HG02798 (cell line): ENCODE measurements at regions not wholly inside any gene's neighbourhood (a gene's known extent, or its start where the extent isn't known, plus 50 kb on each side); places are given as distances from the start of the nearest gene placed in this dataset.

Experiments
- ATAC-seq: cut with Tn5 transposase; IDR thresholded peaks from one replicate; pipeline ENCODE4 v1.9.1; 2021; ENCODE audit warnings: mild to moderate bottlenecking; ENCODE audit not compliant: unreplicated experiment, poor library complexity

DNA sequence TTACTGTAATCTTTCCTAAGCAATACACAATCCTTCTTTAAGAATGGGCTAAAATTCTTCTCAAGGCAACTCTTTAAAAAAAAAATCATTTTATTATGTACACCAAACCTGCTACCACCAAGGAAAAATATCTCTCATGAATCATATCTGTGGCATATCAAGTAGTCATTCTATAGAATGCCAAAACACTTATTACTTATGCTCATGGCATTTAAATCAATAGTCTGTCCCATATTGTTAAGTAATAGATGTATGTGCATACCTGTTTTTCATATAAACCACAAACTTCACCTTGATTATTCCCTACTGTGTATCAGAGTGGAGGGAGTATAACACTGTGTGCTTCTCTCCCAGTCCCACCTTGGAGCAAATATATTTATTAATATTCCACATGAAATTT, 95.8 kb upstream of the SETBP1 start:
- ATAC-seq, result no peak

DNA sequence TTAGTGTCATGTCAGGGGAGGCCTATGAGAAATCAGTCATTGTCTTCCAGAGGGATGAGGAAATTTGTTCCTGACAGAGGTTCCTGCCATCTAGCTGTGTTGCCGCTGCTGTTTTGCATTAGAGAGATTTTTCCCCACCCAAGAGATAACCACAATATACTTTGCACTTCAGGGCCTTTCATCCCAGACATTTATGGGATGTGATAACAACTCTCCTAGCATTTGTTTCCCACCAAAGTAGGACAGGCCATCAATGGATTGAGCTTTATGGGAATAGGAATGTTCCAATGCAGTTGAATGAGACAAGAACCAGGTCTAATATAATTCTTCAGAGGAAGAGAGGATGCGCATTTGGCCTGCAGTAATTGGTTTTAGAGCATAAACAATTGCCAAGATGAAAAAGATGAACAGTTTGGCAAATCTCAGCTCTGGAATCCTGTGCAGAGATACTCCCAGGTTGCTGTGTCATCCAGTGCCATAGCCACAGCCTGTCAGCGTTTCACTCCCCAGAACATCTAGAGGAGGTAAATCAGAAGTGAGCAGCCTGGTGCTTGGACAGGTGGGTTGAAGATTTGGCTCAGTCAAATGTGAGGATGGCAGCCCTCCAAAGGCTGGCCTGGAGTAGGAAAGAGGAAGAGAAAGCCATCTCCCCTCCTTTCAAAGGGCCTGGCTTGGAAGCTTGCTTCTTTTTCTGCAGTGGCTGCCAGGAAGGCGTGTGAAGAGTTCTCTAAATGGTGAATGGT, 93.7 kb upstream of the SETBP1 start:
- no peak for ATAC-seq

DNA sequence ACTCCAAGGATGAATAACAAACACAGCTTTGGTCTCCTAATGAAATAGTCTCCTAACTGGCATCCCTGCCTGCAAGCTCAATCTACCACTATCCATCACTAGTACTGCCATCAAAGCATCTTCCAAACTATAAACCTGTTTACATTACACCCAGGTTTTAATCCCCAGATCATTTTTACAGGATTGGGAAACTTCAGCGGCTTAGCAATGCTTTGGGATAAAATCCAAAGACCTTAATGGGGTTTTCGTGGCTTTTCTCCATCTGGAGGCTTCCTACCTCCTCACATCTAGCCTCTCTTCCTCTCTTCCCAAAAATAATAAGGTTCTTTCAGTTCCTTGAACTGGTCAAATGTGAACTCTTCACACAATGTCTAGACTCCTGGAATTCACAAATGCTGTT, 92.2 kb upstream of the SETBP1 start:
- no peak for ATAC-seq

DNA sequence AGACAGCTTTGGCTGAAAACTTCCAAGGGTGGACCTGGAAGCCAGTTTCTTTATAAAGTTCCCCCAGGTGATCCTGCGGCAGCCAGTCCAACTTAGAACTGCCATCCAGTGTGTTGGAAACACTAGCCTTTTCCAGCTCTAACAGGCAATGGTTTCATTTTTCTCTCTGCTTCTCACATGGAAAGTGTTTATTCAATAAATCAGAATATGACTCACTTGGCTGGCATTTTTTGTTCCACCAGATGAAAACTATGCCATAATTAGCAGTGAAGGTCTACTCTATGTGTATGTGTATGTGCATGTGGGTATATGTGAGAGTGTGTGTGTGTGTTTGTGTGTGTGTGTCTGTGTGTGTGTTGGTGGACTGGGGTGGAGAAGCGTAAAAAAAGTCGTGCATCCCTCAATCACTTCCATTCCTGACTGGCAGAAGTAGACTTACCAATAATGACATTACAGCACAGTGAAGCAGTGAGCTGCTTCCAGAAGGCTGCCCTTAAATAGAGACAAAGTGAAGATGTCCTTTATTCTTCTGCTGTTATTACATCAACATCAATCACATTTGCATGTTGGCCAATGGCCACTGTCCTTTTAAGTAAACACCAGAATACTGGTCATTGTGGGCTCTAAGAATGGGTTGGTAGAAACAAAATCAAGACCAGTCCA, 90.9 kb upstream of the SETBP1 start:
- no peak for ATAC-seq

DNA sequence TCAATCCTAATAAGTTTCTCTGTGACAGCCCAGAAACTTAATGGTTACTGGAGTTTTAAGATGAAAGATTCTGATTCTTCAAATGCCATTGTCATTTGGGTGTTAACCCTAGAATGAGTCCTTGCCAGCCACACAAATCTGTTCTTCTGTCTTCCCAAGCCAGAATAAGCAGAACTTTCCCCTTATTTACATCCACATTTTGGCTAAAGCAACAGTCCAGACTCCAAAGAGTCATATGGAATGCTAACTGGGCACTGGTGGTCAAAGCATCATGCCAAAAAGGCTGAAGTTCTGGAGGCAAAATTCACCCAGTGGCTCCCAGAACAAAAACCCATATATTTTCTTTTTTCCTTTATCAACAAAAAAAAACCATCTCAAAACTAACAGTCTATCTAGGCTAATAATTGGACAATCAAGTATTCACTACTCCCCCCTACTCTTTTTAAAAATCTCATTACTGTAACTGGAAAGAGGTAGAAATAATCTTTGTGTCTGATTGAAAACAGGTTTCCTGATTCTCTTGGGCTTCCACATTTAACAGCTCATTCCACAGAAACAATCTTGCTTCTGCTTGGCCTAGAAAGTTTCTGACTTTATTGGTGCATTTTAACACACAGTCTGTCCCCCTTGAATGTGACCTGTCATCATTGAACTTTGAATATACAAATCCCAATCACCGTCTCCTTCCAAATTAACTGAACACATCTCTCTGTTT, 89.6 kb upstream of the SETBP1 start:
- ATAC-seq, result no peak

DNA sequence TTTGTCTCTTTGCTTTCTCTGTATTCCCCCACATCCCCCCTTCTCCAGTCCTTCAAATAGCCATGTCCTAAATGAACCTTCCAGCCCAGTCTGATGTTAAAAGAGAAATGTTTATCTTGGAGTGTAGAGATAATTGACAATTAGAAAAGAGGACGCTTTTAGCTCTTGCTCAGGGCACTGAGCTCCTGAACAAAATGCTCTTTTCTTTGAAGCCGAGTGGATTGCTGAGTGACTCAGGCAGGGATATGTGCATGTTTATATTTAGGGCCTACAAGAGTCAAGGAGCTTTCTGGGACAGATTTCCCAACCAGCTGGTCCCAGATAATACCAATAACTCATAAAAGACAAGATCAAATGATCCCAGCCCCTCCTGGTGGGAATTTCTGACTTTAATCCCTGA, 88.0 kb upstream of the SETBP1 start:
- ATAC-seq, result no peak

DNA sequence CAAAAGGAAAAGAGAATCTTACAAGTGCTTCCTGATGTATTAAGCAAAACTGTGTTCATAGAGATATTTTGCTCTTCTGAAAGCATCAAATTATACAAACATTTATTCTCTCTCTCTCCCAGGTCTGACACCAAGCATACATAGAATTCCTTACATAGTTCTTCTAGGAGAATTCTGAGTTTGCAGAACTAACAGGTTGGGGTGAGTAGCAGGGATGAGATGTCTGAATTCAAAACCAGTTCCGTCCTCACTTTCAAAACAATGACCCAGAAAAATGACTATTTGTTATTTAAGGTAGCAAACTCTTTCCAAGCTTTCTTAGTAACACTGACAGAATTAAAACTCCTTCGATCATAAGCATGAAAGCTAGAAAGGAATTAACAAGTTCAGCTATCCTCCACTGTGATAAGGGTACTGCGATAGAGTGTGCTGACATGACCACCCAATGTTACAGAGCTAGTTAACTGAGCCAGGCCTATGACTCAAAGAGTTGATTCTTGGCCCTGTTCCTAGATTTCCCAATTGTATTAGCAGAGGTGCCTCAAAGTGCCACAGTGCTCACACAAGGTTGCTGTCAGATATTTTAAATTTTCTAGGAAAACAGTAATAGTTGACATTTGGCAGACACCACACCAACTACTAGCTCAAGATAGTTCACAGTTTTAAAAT, 85.8 kb upstream of the SETBP1 start:
- no peak for ATAC-seq

DNA sequence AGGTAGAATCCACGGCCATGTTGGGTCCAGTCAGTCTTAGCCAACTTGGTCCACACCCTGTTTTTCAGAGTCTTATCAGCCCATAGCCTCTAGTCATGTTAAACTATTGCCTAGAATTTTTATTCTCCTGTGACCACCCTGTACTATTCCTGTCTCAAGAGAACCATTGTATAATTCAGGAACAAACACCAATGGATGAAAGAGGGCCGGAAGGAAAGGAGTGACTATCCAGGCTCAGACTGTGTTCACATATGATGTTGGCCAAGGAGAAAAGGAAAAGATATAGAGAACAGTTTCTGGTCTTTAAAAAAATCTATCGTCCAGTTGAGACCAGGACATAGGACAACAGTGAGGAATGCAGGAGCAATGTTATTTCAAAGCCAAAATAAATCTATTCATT, 82.9 kb upstream of the SETBP1 start:
- no peak for ATAC-seq

DNA sequence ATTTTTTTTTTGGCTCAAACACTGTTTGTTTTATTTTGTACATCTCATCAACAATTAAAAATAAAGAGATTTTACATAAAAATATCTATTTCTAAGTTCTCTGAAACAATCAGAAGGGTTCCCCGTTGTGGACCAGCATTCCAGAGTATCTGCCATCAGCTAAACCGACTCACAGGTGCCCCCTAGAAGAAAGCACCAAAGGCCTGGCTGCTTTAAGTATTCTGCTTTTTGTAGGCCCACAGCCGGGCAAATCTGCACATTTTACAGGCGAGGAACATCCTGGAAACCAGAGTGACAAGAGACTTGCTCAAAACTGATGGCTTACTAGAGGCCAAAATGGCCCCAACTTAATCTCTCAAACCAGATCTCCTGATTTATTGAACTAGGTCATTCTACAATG, 82.2 kb upstream of the SETBP1 start:
- ATAC-seq, result no peak

DNA sequence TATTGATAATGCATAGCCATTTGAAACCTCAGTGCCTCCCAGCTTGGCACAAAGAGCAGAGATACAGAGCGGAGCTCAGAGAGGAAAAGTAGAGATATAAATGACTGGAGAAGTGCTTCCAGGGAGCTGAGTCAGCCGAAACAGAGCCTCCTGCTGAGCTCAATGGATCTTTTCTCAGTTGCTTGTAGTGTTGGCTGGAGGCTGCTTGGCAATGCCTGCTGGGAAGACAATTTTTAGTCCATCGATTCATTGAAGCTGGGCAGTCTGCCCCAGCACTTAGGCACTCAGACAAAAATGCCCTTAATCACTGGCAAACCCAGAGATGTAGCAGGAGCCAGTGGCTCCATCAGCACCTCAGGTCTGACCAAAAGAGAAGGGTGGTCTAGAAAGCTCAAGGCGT, 81.3 kb upstream of the SETBP1 start:
- ATAC-seq, result no peak

DNA sequence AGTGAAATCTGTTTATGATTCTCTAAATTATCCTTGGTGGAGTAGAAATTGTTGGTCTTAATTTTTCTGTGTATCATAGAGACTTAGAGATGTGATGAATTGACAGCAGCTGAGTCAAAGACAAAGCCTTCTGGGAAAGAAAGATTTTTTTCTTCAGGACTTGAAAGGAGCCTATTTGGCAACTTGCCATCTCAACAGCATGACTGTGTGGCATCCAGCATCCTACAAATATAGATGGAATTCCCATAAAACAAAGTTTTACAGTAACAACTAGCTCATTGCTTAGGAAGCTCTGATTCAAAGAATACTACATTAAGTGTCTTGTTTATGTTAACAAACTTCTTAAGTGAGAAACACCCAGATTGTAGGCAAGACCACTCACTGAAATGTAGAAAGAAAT, 79.2 kb upstream of the SETBP1 start:
- no peak for ATAC-seq

DNA sequence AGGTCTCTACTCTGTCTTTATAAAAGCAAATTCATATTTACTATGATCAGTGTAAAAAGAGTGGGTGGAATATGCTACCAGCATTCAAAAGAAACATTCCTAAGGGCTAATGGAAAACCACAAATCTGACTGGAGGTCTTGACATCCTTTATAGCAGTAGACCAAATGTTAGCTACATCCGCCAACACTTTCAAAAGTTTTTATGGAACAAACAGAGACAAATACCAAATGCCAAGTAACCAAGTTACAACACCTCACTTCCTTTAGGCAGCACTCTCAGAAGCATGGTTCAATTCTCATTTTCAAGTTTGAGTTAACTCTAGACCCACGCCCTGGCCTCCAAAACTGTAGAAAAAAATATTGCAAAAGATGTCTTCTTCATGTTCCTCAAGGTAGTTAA, 78.3 kb upstream of the SETBP1 start:
- ATAC-seq, result no peak

DNA sequence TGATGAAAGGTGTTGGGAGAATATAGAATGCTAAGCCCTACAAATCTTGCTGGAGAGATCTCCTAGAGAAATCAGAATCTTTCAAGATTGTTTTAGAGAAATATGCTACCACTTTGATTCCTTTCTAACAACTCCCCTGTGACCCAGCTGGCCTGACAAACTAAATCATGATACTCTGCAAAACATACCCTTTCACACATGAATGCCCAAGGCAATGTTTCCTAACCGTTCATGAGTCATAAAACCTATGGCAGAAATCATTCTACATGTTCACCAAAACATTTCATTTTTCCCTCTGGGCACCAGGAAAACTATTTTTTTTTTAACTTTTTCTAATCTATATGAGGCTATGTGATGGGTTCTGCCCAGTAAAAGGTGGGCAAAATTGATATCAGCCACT, 77.8 kb upstream of the SETBP1 start:
- no peak for ATAC-seq

DNA sequence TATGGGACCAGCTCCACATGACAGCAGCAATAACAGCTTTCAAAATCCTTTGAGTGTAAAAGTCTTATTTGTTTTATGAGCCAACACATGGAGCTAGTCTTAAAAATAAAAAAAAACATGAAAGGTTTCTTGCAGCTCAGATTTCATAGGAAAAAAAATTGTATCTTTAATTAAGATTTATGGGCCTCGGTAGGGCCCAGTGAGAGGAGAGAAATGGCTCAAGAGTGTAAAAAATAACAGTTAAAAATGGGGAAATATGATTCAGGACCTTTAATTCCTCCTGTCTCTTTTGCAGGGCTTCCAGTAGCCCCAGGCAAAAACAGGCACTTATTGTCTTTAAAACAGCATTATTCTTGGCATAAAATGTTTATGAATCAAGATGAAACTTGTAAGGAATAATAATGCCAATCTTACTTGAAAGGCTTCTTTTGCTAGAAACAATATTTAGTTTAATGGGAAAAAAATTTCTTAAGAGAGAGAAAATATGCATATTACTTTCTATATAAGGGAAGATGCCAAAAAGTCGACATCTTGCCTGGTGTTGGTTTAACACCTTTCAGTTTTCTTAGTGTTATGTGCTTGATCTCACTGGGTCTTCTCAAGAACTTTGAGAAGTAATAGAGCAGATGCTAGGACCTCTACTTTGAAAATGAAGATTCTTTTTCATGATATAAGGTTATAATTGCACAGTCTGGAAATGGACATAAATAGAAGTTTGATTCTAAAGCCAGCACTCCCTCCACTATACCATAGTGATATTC, 71.3 kb upstream of the SETBP1 start:
- no peak for ATAC-seq

DNA sequence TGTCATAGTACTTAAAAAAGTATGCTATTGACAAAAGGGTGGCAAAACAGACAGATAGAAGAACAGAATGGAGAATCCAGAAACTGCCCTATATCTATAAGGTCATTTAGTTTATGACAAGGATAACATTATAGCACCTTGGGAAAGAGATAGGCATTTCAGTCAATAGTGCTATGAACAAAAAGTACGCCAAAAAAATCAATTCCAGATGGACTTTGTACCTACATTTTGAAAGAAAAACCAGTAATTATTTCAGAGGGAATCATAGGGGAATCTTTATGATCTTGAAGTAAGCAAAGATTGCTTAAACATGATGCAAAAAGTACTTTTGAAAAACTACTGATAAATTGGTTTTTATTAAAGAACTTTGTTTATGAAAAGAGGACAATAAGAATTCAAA, 59.9 kb upstream of the SETBP1 start:
- ATAC-seq, result no peak

DNA sequence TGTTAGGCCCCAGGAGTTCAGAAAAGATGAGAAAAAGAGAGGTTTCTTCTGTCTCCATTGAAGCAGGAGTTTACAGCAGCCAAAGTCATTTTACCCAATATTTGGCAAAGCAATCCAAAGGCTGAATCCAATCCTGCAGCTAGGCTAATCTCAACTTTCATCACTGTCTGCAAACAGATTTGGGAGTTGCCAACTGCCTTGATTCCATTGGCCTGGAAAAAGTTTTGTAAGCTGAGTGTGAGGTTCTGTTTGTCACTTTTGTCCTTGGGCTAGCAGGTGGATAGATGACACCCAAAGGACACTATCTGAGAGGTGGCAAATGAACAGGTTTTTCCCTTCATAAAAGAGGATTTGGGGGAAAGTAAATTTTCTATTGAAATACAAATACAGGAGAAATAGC, 56.6 kb upstream of the SETBP1 start:
- no peak for ATAC-seq

DNA sequence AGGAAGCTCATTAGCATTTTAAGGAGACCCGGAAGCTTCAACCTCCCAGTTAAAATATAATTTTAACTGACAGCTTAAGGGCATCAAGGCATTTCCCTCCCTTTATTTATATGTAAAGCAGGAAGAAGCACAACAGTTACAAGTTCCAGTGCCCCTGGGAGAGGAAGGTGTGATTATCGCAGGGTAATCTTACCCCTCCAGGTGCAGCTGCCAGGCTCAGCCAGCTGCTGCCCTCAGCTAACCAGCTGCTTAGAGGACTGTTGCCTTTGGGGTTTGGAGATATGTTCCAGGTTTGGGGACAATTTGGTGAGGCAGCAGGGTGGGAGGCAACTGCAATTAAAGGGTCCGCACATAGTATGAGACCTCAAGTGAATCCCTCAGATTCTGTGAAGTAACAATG, 55.3 kb upstream of the SETBP1 start:
- ATAC-seq, result no peak

DNA sequence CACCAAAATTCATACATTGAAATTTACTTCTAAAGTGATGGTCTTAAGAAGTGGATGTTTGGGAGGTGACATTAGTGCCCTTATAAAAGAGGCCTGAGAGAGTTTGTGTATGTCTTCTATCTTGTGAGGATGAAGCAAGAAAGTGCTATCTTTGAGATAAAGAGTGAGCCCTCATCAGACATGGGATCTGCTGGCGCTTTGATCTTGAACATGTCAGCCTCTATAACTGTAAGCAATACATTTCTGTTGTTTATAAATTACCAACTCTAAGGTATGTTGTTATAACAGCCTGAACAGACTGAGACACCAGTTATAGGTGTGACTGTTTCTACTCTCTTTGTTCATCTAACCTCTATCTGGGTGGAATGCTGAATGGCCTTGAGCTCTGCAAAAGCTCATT, 54.5 kb upstream of the SETBP1 start:
- ATAC-seq, result no peak

DNA sequence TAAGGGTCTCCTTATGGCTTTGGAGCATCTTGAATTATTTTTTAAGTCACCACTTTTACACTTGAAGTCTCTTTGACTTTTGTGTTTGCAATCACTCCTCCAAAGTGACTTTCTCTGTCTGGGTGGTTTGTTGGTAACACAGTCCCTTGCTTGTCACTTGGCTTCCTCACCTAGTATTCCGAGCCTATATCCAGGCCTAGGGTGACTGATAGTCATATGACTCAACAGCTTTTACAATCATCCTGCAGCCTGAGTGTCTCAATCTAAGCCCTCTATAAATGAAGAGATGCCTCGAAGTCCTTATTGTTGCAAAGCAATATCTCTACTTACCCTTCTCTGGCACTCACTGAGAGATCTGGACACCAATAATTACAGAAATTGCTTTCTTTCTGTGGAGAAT, 53.9 kb upstream of the SETBP1 start:
- ATAC-seq, result no peak

DNA sequence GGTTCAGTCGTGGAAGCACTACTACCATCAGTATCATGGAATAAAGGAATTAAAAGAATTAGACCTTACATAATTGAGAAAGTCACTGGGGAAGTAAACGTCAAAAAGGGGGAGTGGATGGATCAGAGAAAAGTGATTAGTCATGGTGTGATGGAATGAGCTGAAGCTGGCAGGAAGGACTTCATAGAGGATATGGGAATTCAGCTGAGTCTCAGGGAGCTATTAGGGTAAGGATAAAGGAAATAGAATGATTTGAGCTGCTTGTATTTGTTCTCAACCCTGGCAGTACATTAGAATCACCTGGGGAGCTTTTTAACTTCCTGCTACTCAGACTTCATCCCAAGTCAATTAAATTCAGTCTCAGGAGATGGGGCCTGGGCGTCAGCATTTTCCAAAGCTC, 53.4 kb upstream of the SETBP1 start:
- no peak for ATAC-seq
